ENCODE measurements at regions not wholly inside any gene's neighbourhood (a gene's known extent, or its start where the extent isn't known, plus 50 kb on each side); places are given as distances from the start of the nearest gene placed in this dataset.
A peak's percentile ranks its signal among the peaks of the same experiment; 100 is the strongest.

GRCh38 chr12:115062741-115063140 lies 378.8 kb upstream of the TBX3 start:
- Histone ChIP-seq H3K9ac (no peak overlapping the region), H3F3A (ENCODE audit: insufficient read depth) (no peaks in the 10 kb centered on the region), H3K27me3 (replicated peaks; ENCODE audit: insufficient read depth) (no peaks in the 10 kb centered on the region), H3K36me3 (ENCODE audit: low read depth) (no peaks in the 10 kb centered on the region), H3K4me1 (ENCODE audit: insufficient read depth) (no peaks in the 10 kb centered on the region), H3K4me3 (no peak overlapping the region), H3K9me3 (ENCODE audit: low read depth) (no peaks in the 10 kb centered on the region), H3K27ac (no peak overlapping the region), H3K4me2 (ENCODE audit: unreplicated experiment) (no peak overlapping the region), H3K79me2 (ENCODE audit: insufficient read depth) (no peaks in the 10 kb centered on the region), H2AFZ (no peak overlapping the region), H4K20me1 (ENCODE audit: insufficient read depth) (no peaks in the 10 kb centered on the region), H3K9me2 (ENCODE audit: insufficient read depth) (no peaks in the 10 kb centered on the region)
- in situ Hi-C loops (cut with MboI), result no loop called here
- TF ChIP-seq EZH2 (IDR thresholded peaks at IDR 0.05; ENCODE audit: insufficient read depth, poor library complexity, severe bottlenecking), result no peak
- TF ChIP-seq EZH2phosphoT487 (IDR thresholded peaks at IDR 0.05; ENCODE audit: insufficient read depth, low read depth), result no peak
- no peak for DNase-seq
- WGBS, 2 experiments (ENCODE audit: low coverage in 1 of 2, low lambda C conversion rate in 2 of 2, missing lambda C conversion rate in 2 of 2), result 76 to 83% methylated on average over 5 of the region's 5 CpGs

GRCh38 chr12:115060477-115061168 lies 376.6 kb upstream of the TBX3 start:
- no peaks in the 10 kb centered on the region for H3K27me3 ChIP-seq (replicated peaks; ENCODE audit: insufficient read depth)
- H3F3A ChIP-seq (ENCODE audit: insufficient read depth), result no peaks in the 10 kb centered on the region
- H3K4me3 ChIP-seq, result no peak overlapping the region
- no peaks in the 10 kb centered on the region for H3K4me1 ChIP-seq (ENCODE audit: insufficient read depth)
- H3K9ac ChIP-seq, result no peak overlapping the region
- H3K9me3 ChIP-seq (ENCODE audit: low read depth), result no peaks in the 10 kb centered on the region
- no peak overlapping the region for H3K4me2 ChIP-seq (ENCODE audit: unreplicated experiment)
- no peaks in the 10 kb centered on the region for H3K9me2 ChIP-seq (ENCODE audit: insufficient read depth)
- WGBS, 2 experiments (ENCODE audit: low coverage in 1 of 2, low lambda C conversion rate in 2 of 2, missing lambda C conversion rate in 2 of 2), result 70 to 72% methylated on average over 6 of the region's 6 CpGs
- in situ Hi-C loops (cut with MboI), result no loop called here
- no peaks in the 10 kb centered on the region for H3K36me3 ChIP-seq (ENCODE audit: low read depth)
- no peak overlapping the region for H2AFZ ChIP-seq
- DNase-seq, result no peak
- no peaks in the 10 kb centered on the region for H3K79me2 ChIP-seq (ENCODE audit: insufficient read depth)
- TF ChIP-seq EZH2phosphoT487 (IDR thresholded peaks at IDR 0.05; ENCODE audit: insufficient read depth, low read depth) (no peak), EZH2 (IDR thresholded peaks at IDR 0.05; ENCODE audit: insufficient read depth, poor library complexity, severe bottlenecking) (no peak)
- no peaks in the 10 kb centered on the region for H4K20me1 ChIP-seq (ENCODE audit: insufficient read depth)
- H3K27ac ChIP-seq, result no peak overlapping the region

- no peaks in the 10 kb centered on the region for H3K27me3 ChIP-seq (replicated peaks; ENCODE audit: insufficient read depth)
- no peak overlapping the region for H3K4me2 ChIP-seq (ENCODE audit: unreplicated experiment)
- in situ Hi-C loops (cut with MboI), result no loop called here
- no peak overlapping the region for H3K4me3 ChIP-seq
- no peaks in the 10 kb centered on the region for H3K9me3 ChIP-seq (ENCODE audit: low read depth)
- H3K79me2 ChIP-seq (ENCODE audit: insufficient read depth), result no peaks in the 10 kb centered on the region
- H3K9me2 ChIP-seq (ENCODE audit: insufficient read depth), result no peaks in the 10 kb centered on the region
- no peaks in the 10 kb centered on the region for H3K36me3 ChIP-seq (ENCODE audit: low read depth)
- H3K4me1 ChIP-seq (ENCODE audit: insufficient read depth), result no peaks in the 10 kb centered on the region
- H3K27ac ChIP-seq, result no peak overlapping the region
- no peak overlapping the region for H2AFZ ChIP-seq
- H3K9ac ChIP-seq, result no peak overlapping the region
- no peak for DNase-seq
- TF ChIP-seq EZH2phosphoT487 (IDR thresholded peaks at IDR 0.05; ENCODE audit: insufficient read depth, low read depth) (no peak), EZH2 (IDR thresholded peaks at IDR 0.05; ENCODE audit: insufficient read depth, poor library complexity, severe bottlenecking) (no peak)
- 88 to 95% methylated on average over 1 of the region's 1 CpG for WGBS, 2 experiments (ENCODE audit: low coverage in 1 of 2, low lambda C conversion rate in 2 of 2, missing lambda C conversion rate in 2 of 2)
- no peaks in the 10 kb centered on the region for H4K20me1 ChIP-seq (ENCODE audit: insufficient read depth)
- no peaks in the 10 kb centered on the region for H3F3A ChIP-seq (ENCODE audit: insufficient read depth)
Measured at GRCh38 chr12:115057445-115057844, 373.5 kb upstream of the TBX3 start.

- H3K9ac ChIP-seq, result no peak overlapping the region
- H3K4me3 ChIP-seq, result no peak overlapping the region
- no peaks in the 10 kb centered on the region for H4K20me1 ChIP-seq (ENCODE audit: insufficient read depth)
- TF ChIP-seq EZH2phosphoT487 (IDR thresholded peaks at IDR 0.05; ENCODE audit: insufficient read depth, low read depth), result no peak
- H3K27me3 ChIP-seq (replicated peaks; ENCODE audit: insufficient read depth), result no peaks in the 10 kb centered on the region
- no peaks in the 10 kb centered on the region for H3K9me3 ChIP-seq (ENCODE audit: low read depth)
- peaks cover 3% of the 10 kb centered on the region; the same call in 1 of the 2 replicates for H3K9me2 ChIP-seq (ENCODE audit: insufficient read depth)
- in situ Hi-C loops (cut with MboI), result no loop called here
- H3K4me1 ChIP-seq (ENCODE audit: insufficient read depth), result no peaks in the 10 kb centered on the region
- no peaks in the 10 kb centered on the region for H3K79me2 ChIP-seq (ENCODE audit: insufficient read depth)
- DNase-seq, result no peak
- H3F3A ChIP-seq (ENCODE audit: insufficient read depth), result no peaks in the 10 kb centered on the region
- H3K36me3 ChIP-seq (ENCODE audit: low read depth), result no peaks in the 10 kb centered on the region
- no peak overlapping the region for H3K27ac ChIP-seq
- no peak overlapping the region for H3K4me2 ChIP-seq (ENCODE audit: unreplicated experiment)
- 61% methylated on average over 5 of the region's 5 CpGs for WGBS, 2 experiments (ENCODE audit: low coverage in 1 of 2, low lambda C conversion rate in 2 of 2, missing lambda C conversion rate in 2 of 2)
- no peak overlapping the region for H2AFZ ChIP-seq
Measured at GRCh38 chr12:115051378-115051777, 367.4 kb upstream of the TBX3 start.

GRCh38 chr12:115049614-115050013 lies 365.6 kb upstream of the TBX3 start:
- Histone ChIP-seq H3K9ac (no peak overlapping the region), H3K9me2 (ENCODE audit: insufficient read depth) (peaks cover 3% of the 10 kb centered on the region; the same call in 1 of the 2 replicates), H3K4me2 (ENCODE audit: unreplicated experiment) (no peak overlapping the region), H3K79me2 (ENCODE audit: insufficient read depth) (no peaks in the 10 kb centered on the region), H3K27me3 (replicated peaks; ENCODE audit: insufficient read depth) (no peaks in the 10 kb centered on the region), H2AFZ (no peak overlapping the region), H3K27ac (no peak overlapping the region), H3K4me1 (ENCODE audit: insufficient read depth) (no peaks in the 10 kb centered on the region), H3F3A (ENCODE audit: insufficient read depth) (no peaks in the 10 kb centered on the region), H4K20me1 (ENCODE audit: insufficient read depth) (no peaks in the 10 kb centered on the region), H3K36me3 (ENCODE audit: low read depth) (no peaks in the 10 kb centered on the region), H3K9me3 (ENCODE audit: low read depth) (no peaks in the 10 kb centered on the region), H3K4me3 (no peak overlapping the region)
- TF ChIP-seq EZH2phosphoT487 (IDR thresholded peaks at IDR 0.05; ENCODE audit: insufficient read depth, low read depth) (no peak), EZH2 (IDR thresholded peaks at IDR 0.05; ENCODE audit: insufficient read depth, poor library complexity, severe bottlenecking) (no peak)
- DNase-seq, result peak; percentile 26
- in situ Hi-C loops (cut with MboI), result no loop called here
- 76 to 79% methylated on average over 4 of the region's 4 CpGs for WGBS, 2 experiments (ENCODE audit: low coverage in 1 of 2, low lambda C conversion rate in 2 of 2, missing lambda C conversion rate in 2 of 2)

Measured in GM23248 (cell line).